ENCODE measurements at regions not wholly inside any gene's neighbourhood (a gene's known extent, or its start where the extent isn't known, plus 50 kb on each side); places are given as distances from the start of the nearest gene placed in this dataset.

- DNase-seq (ENCODE audit: extremely low read depth in 1 of 11, low read depth in 9 of 11, low spot score in 4 of 11) = no peak
These were observed 64.7 kb upstream of the GSE1 start for GRCh38 chr16:85548375-85548774.

GRCh38 chr16:85549766-85550421, 63.2 kb upstream of the GSE1 start:
- DNase-seq (ENCODE audit: extremely low read depth in 1 of 11, low read depth in 9 of 11, low spot score in 4 of 11) = no peak

DNA sequence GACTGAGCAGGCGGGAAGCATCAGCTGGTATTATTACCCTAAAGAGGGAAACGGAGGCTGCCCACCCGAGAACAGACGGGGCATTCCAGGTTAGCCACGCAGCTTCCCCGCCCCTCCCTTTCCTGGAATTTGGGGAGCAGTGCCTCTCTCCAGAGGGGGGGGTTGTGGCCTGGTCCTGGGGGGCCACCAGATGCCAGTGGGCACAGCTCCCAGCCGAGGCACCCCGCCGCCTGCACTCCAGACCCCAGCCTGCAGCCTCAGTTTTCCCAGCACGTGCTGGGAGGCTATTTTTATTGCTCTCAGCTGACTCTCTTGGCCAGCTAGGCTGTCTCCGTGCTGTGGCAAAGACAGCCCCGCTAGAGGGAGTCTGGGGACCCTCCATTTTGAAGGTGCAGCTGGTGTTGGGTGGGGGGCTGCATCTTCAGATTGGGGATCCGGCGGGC, 62.7 kb upstream of the GSE1 start:
- no peak for DNase-seq (ENCODE audit: extremely low read depth in 1 of 11, low read depth in 9 of 11, low spot score in 4 of 11)

- DNase-seq (ENCODE audit: extremely low read depth in 1 of 11, low read depth in 9 of 11, low spot score in 4 of 11) = no peak
These were observed 61.9 kb upstream of the GSE1 start for GRCh38 chr16:85550953-85551924.

GRCh38 chr16:85552980-85553435, 60.1 kb upstream of the GSE1 start:
- DNase-seq (ENCODE audit: extremely low read depth in 1 of 11, low read depth in 9 of 11, low spot score in 4 of 11) = no peak

- no peak for DNase-seq (ENCODE audit: extremely low read depth in 1 of 11, low read depth in 9 of 11, low spot score in 4 of 11)
These were observed 59.5 kb upstream of the GSE1 start for GRCh38 chr16:85553436-85554113.

DNA sequence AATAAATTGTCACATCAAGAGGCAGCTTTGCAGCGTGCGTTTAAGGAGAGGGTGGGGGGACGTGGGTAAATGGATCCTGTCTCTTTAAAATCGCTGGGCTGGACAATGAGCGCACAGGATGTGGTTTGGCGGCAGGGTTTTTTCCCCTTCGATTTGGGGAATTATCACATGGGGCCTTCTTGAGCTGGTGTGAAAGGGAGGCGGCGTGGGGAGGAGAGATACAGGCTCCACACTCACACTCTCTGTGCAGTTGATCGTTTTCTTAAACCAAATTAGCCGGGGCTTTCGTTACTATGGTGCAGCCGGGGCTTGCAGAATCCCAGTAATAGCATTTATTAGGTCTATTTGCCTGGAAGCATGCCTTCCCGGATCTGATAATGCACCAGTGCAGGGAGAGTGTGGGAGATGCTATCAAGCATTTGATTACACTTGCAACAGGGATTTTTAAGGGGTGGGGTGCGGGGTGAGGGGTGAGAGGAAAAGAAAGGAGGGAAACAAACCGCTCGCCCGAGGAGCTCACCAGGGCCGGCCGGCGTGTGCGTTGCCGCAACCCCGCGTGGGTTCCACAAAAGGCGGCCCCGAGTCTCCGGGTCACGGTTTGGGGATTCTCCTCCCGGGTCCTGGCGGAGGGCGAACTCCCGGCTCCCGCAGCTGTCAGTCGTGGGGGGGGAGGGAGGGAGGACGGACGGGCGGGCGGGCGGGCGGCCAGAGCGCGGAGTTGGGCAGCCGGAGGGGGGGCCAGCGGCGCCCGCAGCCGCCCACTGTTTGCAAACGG, 58.8 kb upstream of the GSE1 start:
- DNase-seq (ENCODE audit: extremely low read depth in 1 of 11, low read depth in 9 of 11, low spot score in 4 of 11) = no peak

GRCh38 chr16:85554889-85555718, 58.0 kb upstream of the GSE1 start:
- DNase-seq (ENCODE audit: extremely low read depth in 1 of 11, low read depth in 9 of 11, low spot score in 4 of 11) = no peak

DNA sequence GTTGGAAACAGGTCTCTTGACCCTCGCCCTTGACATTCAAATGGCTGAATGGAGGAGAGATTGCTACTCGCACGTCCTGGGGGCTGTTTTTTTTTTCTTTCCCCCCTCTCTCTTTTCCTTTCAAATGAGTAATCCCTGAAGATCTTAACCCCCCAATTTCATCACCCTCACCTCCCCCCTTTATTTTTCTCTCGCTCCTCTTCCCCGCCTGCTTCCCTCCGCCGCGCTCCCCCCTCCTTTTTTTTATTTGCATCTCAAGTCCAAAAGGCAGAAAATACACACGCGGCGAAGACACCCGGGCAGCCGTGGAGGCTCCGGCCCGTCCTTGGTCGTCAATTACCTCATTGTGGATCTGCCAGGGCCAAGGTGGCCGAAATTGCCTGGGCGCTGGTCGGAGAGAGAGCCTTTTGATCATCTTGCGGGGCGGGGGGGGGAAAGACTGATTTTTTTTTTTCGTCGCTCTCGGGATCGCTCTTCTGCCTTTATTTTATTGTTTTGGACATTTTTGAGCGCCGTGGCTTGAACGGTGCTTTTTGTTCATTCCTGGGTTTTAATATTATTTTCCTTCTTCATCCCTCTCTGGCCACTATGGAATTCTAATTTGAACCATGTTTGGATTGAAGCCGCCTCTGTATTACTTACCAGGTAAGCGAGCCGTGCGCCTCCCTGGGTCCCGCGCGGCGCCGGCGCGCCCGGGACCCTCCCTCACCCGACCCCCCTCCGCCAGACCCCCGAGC, 57.2 kb upstream of the GSE1 start:
- DNase-seq (ENCODE audit: extremely low read depth in 1 of 11, low read depth in 9 of 11, low spot score in 4 of 11) = no peak

DNA sequence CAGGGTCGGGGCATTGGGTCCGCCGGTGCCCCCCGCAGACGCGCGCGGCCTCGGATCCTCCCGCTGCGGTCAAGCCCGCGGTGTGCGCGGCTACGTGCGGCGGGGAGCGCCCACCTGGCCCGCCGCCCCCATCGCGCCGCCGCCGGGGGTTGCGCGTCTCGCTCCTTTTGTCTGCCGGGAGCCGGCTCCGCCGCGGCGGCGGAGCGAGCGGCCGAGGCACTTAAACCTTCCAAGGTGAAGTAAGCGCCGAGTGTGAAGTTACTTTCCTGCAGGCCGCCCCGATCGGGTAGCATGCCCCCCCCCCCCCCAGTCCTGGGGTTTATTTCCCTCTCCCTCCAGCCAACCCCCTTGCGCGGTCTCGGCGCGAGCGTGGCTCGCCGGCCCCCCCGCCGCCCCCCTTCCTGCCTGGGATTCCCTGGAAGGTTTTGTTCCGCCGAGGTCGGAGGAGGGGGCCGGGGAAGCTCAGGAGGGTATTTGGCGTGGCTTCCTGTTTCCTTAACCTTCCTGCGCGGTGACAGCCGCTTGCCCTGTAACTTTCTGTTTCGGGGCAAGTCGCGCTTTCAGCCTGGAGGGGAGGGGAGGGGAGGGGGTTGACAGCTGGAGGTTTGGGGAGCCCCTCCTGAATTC, 56.6 kb upstream of the GSE1 start:
- DNase-seq (ENCODE audit: extremely low read depth in 1 of 11, low read depth in 9 of 11, low spot score in 4 of 11) = no peak

DNA sequence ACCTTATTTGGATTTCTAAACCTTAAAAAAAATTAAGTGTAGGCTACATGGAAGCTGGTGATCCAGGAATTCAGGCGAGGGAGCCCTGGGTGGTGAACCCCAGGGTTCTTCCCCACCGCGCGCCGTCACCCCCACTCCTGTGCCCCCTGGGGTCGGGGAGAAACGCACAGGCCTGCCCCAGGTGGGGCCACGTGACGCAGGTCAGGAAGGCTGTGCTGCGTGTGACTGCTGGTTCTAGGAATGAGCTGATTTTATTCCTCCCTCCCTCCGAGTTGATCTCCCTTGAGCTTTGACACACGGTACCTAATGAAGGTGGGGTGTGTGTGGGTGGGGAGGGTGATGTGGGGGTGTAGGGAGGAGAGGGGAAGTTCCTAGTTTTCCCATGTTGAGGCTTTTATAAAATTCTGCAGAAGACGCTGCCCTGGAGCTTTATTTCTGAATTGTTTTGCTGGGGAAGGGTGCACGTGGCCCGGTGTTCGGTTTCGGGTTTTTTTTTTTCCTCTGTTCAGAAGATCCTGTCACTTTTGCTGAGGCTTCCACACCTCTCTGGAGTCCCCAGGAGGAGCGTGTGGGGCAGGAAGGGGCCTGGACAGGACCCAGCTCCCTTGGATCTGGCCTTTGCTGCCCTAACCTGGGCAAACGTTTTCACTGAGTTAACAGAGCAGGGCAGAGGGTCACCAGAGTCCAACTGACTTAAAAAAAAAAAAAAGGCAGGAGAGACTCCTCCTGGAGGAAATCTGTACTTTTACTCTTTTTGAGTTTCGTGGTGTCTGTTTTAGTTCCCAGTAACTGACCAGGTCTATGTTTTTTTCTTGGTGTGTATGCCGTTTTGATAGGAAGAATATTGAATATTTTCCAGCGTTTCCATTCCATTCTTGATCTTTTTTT, 55.8 kb upstream of the GSE1 start:
- no peak for DNase-seq (ENCODE audit: extremely low read depth in 1 of 11, low read depth in 9 of 11, low spot score in 4 of 11)

GRCh38 chr16:85557971-85558657, 55.0 kb upstream of the GSE1 start:
- no peak for DNase-seq (ENCODE audit: extremely low read depth in 1 of 11, low read depth in 9 of 11, low spot score in 4 of 11)

GRCh38 chr16:85560932-85561247, 52.2 kb upstream of the GSE1 start:
- DNase-seq (ENCODE audit: extremely low read depth in 1 of 11, low read depth in 9 of 11, low spot score in 4 of 11) = no peak

- no peak for DNase-seq (ENCODE audit: extremely low read depth in 1 of 11, low read depth in 9 of 11, low spot score in 4 of 11)
These were observed 51.7 kb upstream of the GSE1 start for GRCh38 chr16:85561248-85562092.

All from renal cortex interstitium (tissue), 11 donors.